ENCODE measurements at regions not wholly inside any gene's neighbourhood (a gene's known extent, or its start where the extent isn't known, plus 50 kb on each side); places are given as distances from the start of the nearest gene placed in this dataset.

GRCh38 chr3:104745313-104745712 is 621.4 kb upstream of the ALCAM start:
- no peak for TF ChIP-seq POLR2AphosphoS5 (IDR thresholded peaks at IDR 0.05; ENCODE audit: low read depth)
- TF ChIP-seq, protein P1, sequence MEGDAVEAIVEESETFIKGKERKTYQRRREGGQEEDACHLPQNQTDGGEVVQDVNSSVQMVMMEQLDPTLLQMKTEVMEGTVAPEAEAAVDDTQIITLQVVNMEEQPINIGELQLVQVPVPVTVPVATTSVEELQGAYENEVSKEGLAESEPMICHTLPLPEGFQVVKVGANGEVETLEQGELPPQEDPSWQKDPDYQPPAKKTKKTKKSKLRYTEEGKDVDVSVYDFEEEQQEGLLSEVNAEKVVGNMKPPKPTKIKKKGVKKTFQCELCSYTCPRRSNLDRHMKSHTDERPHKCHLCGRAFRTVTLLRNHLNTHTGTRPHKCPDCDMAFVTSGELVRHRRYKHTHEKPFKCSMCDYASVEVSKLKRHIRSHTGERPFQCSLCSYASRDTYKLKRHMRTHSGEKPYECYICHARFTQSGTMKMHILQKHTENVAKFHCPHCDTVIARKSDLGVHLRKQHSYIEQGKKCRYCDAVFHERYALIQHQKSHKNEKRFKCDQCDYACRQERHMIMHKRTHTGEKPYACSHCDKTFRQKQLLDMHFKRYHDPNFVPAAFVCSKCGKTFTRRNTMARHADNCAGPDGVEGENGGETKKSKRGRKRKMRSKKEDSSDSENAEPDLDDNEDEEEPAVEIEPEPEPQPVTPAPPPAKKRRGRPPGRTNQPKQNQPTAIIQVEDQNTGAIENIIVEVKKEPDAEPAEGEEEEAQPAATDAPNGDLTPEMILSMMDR (IDR thresholded peaks at IDR 0.05; ENCODE audit: insufficient read depth, low read length) = no peak
- TF ChIP-seq, protein P2, sequence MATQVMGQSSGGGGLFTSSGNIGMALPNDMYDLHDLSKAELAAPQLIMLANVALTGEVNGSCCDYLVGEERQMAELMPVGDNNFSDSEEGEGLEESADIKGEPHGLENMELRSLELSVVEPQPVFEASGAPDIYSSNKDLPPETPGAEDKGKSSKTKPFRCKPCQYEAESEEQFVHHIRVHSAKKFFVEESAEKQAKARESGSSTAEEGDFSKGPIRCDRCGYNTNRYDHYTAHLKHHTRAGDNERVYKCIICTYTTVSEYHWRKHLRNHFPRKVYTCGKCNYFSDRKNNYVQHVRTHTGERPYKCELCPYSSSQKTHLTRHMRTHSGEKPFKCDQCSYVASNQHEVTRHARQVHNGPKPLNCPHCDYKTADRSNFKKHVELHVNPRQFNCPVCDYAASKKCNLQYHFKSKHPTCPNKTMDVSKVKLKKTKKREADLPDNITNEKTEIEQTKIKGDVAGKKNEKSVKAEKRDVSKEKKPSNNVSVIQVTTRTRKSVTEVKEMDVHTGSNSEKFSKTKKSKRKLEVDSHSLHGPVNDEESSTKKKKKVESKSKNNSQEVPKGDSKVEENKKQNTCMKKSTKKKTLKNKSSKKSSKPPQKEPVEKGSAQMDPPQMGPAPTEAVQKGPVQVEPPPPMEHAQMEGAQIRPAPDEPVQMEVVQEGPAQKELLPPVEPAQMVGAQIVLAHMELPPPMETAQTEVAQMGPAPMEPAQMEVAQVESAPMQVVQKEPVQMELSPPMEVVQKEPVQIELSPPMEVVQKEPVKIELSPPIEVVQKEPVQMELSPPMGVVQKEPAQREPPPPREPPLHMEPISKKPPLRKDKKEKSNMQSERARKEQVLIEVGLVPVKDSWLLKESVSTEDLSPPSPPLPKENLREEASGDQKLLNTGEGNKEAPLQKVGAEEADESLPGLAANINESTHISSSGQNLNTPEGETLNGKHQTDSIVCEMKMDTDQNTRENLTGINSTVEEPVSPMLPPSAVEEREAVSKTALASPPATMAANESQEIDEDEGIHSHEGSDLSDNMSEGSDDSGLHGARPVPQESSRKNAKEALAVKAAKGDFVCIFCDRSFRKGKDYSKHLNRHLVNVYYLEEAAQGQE (IDR thresholded peaks at IDR 0.05; ENCODE audit: insufficient replicate concordance, low read depth) = no peak
- no peak for TF ChIP-seq GABPA (IDR thresholded peaks at IDR 0.05; ENCODE audit: low read depth)

Measured in HL-60 (cell line).